Liver (tissue), 8 donors: ENCODE measurements at regions not wholly inside any gene's neighbourhood (a gene's known extent, or its start where the extent isn't known, plus 50 kb on each side); places are given as distances from the start of the nearest gene placed in this dataset.

Source experiments
- DNase-seq: peaks from one replicate; pipeline ENCODE4 v3.0.0-alpha.2; 2017; ENCODE audit warnings: low spot score
- H3K27ac ChIP-seq, 2 donors: one replicate each; pipeline ENCODE4 v1.7.0; 2013; ENCODE audit warnings: inconsistent platforms in 2 of 2, low read length in 2 of 2, control low read depth in 1 of 2, low read depth in 1 of 2, mild to moderate bottlenecking in 1 of 2
- H3K27me3 ChIP-seq, 4 donors: one replicate each; pipeline versions ENCODE4 v1.6.1 to v1.7.0; 2013; ENCODE audit warnings: low read length in 3 of 4, inconsistent platforms in 1 of 4, mild to moderate bottlenecking in 1 of 4, moderate library complexity in 1 of 4; ENCODE audit not compliant: control insufficient read depth in 4 of 4, insufficient read depth in 4 of 4
- H3K36me3 ChIP-seq, 4 donors: one replicate each; pipeline versions ENCODE4 v1.6.1 to v1.7.0; 2013; ENCODE audit warnings: low read length in 3 of 4, mild to moderate bottlenecking in 3 of 4, low read depth in 1 of 4, moderate library complexity in 1 of 4; ENCODE audit not compliant: control insufficient read depth in 4 of 4, insufficient read depth in 3 of 4
- H3K4me1 ChIP-seq, 4 donors: one replicate each; pipeline versions ENCODE4 v1.6.1 to v1.7.0; 2013; ENCODE audit warnings: low read length in 3 of 4, mild to moderate bottlenecking in 3 of 4, moderate library complexity in 1 of 4; ENCODE audit not compliant: control insufficient read depth in 4 of 4, insufficient read depth in 4 of 4
- H3K4me3 ChIP-seq, 3 donors: one replicate each; pipeline versions ENCODE4 v1.6.1 to v1.7.0; 2013; ENCODE audit warnings: low read length in 3 of 3, control low read depth in 1 of 3, low read depth in 1 of 3, mild to moderate bottlenecking in 1 of 3
- H3K9ac ChIP-seq, 2 donors: one replicate each; pipeline ENCODE4 v1.7.0; 2013; ENCODE audit warnings: low read length in 2 of 2, mild to moderate bottlenecking in 2 of 2, moderate library complexity in 2 of 2, control low read depth in 1 of 2, low read depth in 1 of 2
- H3K9me3 ChIP-seq, 4 donors: one replicate each; pipeline versions ENCODE4 v1.6.1 to v1.7.0; 2013; ENCODE audit warnings: low read length in 3 of 4; ENCODE audit not compliant: control insufficient read depth in 4 of 4
- EGR1 ChIP-seq, 2 donors: IDR thresholded peaks; 2 replicates each; pipeline ENCODE4 v1.6.1; 2016 to 2018; ENCODE audit warnings: antibody characterized with exemption in 2 of 2, low read depth in 2 of 2
- FOXA1 ChIP-seq: IDR thresholded peaks from 2 replicates; pipeline ENCODE4 v1.6.1; 2016; ENCODE audit warnings: antibody characterized with exemption
- FOXA2 ChIP-seq: IDR thresholded peaks from 2 replicates; pipeline ENCODE4 v1.6.1; 2016; ENCODE audit warnings: antibody characterized with exemption
- GABPA ChIP-seq, 2 donors: IDR thresholded peaks in 1 of 2; conservative IDR thresholded peaks in 1 of 2; 2 replicates each; pipeline ENCODE4 v1.6.1; 2016; ENCODE audit warnings: antibody characterized with exemption in 2 of 2, mild to moderate bottlenecking in 1 of 2, moderate library complexity in 1 of 2
- HNF4A ChIP-seq, 2 donors: conservative IDR thresholded peaks; 2 replicates each; pipeline ENCODE4 v1.6.1; 2016; ENCODE audit warnings: antibody characterized with exemption in 2 of 2, mild to moderate bottlenecking in 2 of 2
- HNF4G ChIP-seq: IDR thresholded peaks from 2 replicates; pipeline ENCODE4 v1.6.1; 2016; ENCODE audit warnings: antibody characterized with exemption
- JUND ChIP-seq, 2 donors: IDR thresholded peaks; 2 replicates each; pipeline ENCODE4 v1.6.1; 2016; ENCODE audit warnings: antibody characterized with exemption in 2 of 2
- NR2F2 ChIP-seq: IDR thresholded peaks from 2 replicates; pipeline ENCODE4 v1.6.1; 2016; ENCODE audit warnings: antibody characterized with exemption
- RAD21 ChIP-seq, 2 donors: IDR thresholded peaks; 2 replicates each; pipeline ENCODE4 v1.6.1; 2016; ENCODE audit warnings: antibody characterized with exemption in 2 of 2, mild to moderate bottlenecking in 2 of 2
- RXRA ChIP-seq, 2 donors: IDR thresholded peaks; 2 replicates each; pipeline ENCODE4 v1.6.1; 2017 to 2018; ENCODE audit warnings: antibody characterized with exemption in 2 of 2, mild to moderate bottlenecking in 1 of 2
- SP1 ChIP-seq: IDR thresholded peaks from 2 replicates; pipeline ENCODE4 v1.6.1; 2018; ENCODE audit warnings: antibody characterized with exemption, mild to moderate bottlenecking
- TAF1 ChIP-seq: conservative IDR thresholded peaks from 2 replicates; pipeline ENCODE4 v1.6.1; 2016; ENCODE audit warnings: antibody characterized with exemption, mild to moderate bottlenecking
- YY1 ChIP-seq: IDR thresholded peaks from 2 replicates; pipeline ENCODE4 v1.6.1; 2016; ENCODE audit warnings: antibody characterized with exemption, mild to moderate bottlenecking
- WGBS: extraction: QIAGEN DNeasy Blood & Tissue Kit; methylation state at CpG from one replicate; pipeline ENCODE4 v1.1.7; 2013; 5-methylcytosine and 5-hydroxymethylcytosine counted together
- TF ChIP-seq, protein P1 (sequence below): fragments of 150-350 bp; IDR thresholded peaks from 2 replicates; pipeline ENCODE4 v1.5.1; 2017; ENCODE audit warnings: improper control_type of control experiment, low read depth, low read length; ENCODE audit not compliant: missing input control
- TF ChIP-seq, protein P2 (sequence below): IDR thresholded peaks from 2 replicates; pipeline ENCODE4 v1.6.1; 2016; ENCODE audit warnings: antibody characterized with exemption
- TF ChIP-seq, protein P3 (sequence below): IDR thresholded peaks from 2 replicates; pipeline ENCODE4 v1.6.1; 2016; ENCODE audit warnings: antibody characterized with exemption
- TF ChIP-seq, protein P4 (sequence below): IDR thresholded peaks from 2 replicates; pipeline ENCODE4 v1.6.1; 2016; ENCODE audit warnings: antibody characterized with exemption, mild to moderate bottlenecking
- donor health status: healthy.
- donor health status: healthy.
- donor health status: healthy.
- donor health status: healthy.
- donor health status: healthy.

DNA sequence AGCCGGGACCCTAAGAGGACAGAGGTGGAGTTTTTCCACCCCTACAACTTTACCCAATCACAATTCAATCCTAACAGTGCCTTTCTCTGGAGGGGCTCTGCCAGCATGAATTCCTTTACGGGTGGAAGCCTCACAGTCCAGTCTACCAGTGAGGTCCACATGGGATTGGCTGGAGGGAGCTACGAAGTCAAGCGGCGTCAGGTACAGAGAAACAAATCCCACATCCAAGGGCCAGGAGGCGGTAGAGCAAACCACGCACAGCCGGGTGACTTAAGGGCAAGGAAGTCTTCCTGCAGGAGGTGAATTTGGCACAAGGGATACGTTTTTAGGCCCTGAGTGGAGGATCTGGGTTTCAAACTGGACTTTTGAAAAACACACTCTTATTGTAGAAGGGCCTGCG lies 199.6 kb downstream of the UQCRFS1 start:
- TF ChIP-seq, protein P1, sequence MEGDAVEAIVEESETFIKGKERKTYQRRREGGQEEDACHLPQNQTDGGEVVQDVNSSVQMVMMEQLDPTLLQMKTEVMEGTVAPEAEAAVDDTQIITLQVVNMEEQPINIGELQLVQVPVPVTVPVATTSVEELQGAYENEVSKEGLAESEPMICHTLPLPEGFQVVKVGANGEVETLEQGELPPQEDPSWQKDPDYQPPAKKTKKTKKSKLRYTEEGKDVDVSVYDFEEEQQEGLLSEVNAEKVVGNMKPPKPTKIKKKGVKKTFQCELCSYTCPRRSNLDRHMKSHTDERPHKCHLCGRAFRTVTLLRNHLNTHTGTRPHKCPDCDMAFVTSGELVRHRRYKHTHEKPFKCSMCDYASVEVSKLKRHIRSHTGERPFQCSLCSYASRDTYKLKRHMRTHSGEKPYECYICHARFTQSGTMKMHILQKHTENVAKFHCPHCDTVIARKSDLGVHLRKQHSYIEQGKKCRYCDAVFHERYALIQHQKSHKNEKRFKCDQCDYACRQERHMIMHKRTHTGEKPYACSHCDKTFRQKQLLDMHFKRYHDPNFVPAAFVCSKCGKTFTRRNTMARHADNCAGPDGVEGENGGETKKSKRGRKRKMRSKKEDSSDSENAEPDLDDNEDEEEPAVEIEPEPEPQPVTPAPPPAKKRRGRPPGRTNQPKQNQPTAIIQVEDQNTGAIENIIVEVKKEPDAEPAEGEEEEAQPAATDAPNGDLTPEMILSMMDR = no peak
- TF ChIP-seq HNF4G (no peak), FOXA2 (no peak), HNF4A (conservative IDR thresholded peaks at IDR 0.05) (no peak), JUND (IDR thresholded peaks at IDR 0.05) (no peak), FOXA1 (no peak), RAD21 (IDR thresholded peaks at IDR 0.05) (no peak), YY1 (no peak), EGR1 (IDR thresholded peaks at IDR 0.05; ENCODE audit: low read depth in 2 of 2) (no peak), TAF1 (no peak), RXRA (IDR thresholded peaks at IDR 0.05) (no peak)
- TF ChIP-seq, protein P2, sequence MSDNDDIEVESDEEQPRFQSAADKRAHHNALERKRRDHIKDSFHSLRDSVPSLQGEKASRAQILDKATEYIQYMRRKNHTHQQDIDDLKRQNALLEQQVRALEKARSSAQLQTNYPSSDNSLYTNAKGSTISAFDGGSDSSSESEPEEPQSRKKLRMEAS = no peak
- TF ChIP-seq, protein P3, sequence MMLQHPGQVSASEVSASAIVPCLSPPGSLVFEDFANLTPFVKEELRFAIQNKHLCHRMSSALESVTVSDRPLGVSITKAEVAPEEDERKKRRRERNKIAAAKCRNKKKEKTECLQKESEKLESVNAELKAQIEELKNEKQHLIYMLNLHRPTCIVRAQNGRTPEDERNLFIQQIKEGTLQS = no peak
- TF ChIP-seq, protein P4, sequence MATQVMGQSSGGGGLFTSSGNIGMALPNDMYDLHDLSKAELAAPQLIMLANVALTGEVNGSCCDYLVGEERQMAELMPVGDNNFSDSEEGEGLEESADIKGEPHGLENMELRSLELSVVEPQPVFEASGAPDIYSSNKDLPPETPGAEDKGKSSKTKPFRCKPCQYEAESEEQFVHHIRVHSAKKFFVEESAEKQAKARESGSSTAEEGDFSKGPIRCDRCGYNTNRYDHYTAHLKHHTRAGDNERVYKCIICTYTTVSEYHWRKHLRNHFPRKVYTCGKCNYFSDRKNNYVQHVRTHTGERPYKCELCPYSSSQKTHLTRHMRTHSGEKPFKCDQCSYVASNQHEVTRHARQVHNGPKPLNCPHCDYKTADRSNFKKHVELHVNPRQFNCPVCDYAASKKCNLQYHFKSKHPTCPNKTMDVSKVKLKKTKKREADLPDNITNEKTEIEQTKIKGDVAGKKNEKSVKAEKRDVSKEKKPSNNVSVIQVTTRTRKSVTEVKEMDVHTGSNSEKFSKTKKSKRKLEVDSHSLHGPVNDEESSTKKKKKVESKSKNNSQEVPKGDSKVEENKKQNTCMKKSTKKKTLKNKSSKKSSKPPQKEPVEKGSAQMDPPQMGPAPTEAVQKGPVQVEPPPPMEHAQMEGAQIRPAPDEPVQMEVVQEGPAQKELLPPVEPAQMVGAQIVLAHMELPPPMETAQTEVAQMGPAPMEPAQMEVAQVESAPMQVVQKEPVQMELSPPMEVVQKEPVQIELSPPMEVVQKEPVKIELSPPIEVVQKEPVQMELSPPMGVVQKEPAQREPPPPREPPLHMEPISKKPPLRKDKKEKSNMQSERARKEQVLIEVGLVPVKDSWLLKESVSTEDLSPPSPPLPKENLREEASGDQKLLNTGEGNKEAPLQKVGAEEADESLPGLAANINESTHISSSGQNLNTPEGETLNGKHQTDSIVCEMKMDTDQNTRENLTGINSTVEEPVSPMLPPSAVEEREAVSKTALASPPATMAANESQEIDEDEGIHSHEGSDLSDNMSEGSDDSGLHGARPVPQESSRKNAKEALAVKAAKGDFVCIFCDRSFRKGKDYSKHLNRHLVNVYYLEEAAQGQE = no peak
- H3K4me1 ChIP-seq = no peaks in the 10 kb centered on the region
- H3K36me3 ChIP-seq = no peaks in the 10 kb centered on the region
- no peak overlapping the region for H3K27ac ChIP-seq
- H3K9ac ChIP-seq = no peak overlapping the region
- no peaks in the 10 kb centered on the region for H3K9me3 ChIP-seq
- H3K27me3 ChIP-seq = no peaks in the 10 kb centered on the region
- 74% methylated on average over 10 of the region's 10 CpGs for WGBS
- H3K4me3 ChIP-seq = no peak overlapping the region
- DNase-seq = no peak

DNA sequence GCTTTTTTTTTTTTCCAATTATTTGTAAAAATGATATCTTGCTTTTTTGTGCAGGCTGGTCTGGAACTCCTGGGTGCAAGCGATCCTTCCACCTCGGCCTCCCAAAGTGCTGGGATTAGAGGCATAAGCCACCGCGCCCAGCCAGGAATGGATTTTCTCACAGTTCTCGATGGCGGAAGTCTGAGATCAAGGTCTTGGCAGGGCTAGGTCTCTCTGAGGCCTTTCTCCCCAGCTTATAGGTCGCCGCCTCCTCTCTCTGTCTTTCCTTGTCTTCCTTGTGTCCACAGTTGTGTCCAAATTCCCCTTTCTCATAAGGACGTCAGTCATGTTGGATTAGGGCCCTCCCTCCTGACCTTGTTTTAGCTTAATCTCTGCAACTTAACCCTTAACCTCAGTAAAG lies 200.5 kb downstream of the UQCRFS1 start:
- 71% methylated on average over 9 of the region's 9 CpGs for WGBS
- TF ChIP-seq TAF1 (no peak), GABPA (IDR thresholded peaks at IDR 0.05 in 1 of 2, conservative IDR thresholded peaks at IDR 0.05 in 1 of 2) (no peak), EGR1 (IDR thresholded peaks at IDR 0.05; ENCODE audit: low read depth in 2 of 2) (no peak), FOXA2 (no peak), RAD21 (IDR thresholded peaks at IDR 0.05) (no peak), JUND (IDR thresholded peaks at IDR 0.05) (no peak), YY1 (no peak), HNF4A (conservative IDR thresholded peaks at IDR 0.05) (no peak), FOXA1 (no peak), RXRA (IDR thresholded peaks at IDR 0.05) (no peak), NR2F2 (no peak), HNF4G (no peak), SP1 (no peak)
- TF ChIP-seq, protein P4 = no peak
- TF ChIP-seq, protein P3 = no peak
- TF ChIP-seq, protein P2 = no peak
- TF ChIP-seq, protein P1 = no peak

More for the DNA sequence above, 200.5 kb downstream of the UQCRFS1 start:
- Histone ChIP-seq H3K4me1 (no peaks in the 10 kb centered on the region), H3K36me3 (no peaks in the 10 kb centered on the region), H3K27ac (no peak overlapping the region), H3K9ac (no peak overlapping the region), H3K9me3 (no peaks in the 10 kb centered on the region), H3K4me3 (no peak overlapping the region), H3K27me3 (no peaks in the 10 kb centered on the region)
- no peak for DNase-seq
